OCI-LY1 (cell line): ENCODE measurements at regions not wholly inside any gene's neighbourhood (a gene's known extent, or its start where the extent isn't known, plus 50 kb on each side); places are given as distances from the start of the nearest gene placed in this dataset.

Experiments used
- H2AFZ ChIP-seq: fragments of 200-600 bp; sonication (generic), shearing (Covaris generic); 2 replicates; pipeline ENCODE4 v1.6.0; 2014; ENCODE audit warnings: antibody characterized with exemption, mild to moderate bottlenecking, low read length
- H3F3A ChIP-seq: fragments of 200-600 bp; sonication (generic), shearing (Covaris generic); 2 replicates; pipeline ENCODE4 v1.6.0; 2014; ENCODE audit warnings: mild to moderate bottlenecking, antibody characterized with exemption, low read length, moderate library complexity; ENCODE audit not compliant: insufficient read depth
- H3K27ac ChIP-seq: fragments of 200-600 bp; sonication (generic); 2 replicates; pipeline ENCODE4 v1.5.1; 2014; ENCODE audit warnings: low read length, mixed run types, mild to moderate bottlenecking, low read depth; ENCODE audit not compliant: poor library complexity, severe bottlenecking
- H3K27me3 ChIP-seq: fragments of 200-600 bp; sonication (generic); 2 replicates; pipeline ENCODE4 v1.6.0; 2014; ENCODE audit warnings: antibody characterized with exemption, mild to moderate bottlenecking, low read length, moderate library complexity; ENCODE audit not compliant: insufficient read depth
- H3K36me3 ChIP-seq: fragments of 200-600 bp; sonication (generic); 2 replicates; pipeline ENCODE4 v1.6.1; 2014; ENCODE audit warnings: mild to moderate bottlenecking, antibody characterized with exemption, low read length, moderate library complexity, mixed read lengths; ENCODE audit not compliant: insufficient read depth
- H3K4me1 ChIP-seq: fragments of 200-600 bp; sonication (generic); 2 replicates; pipeline ENCODE4 v1.5.1; 2014; ENCODE audit warnings: mild to moderate bottlenecking, low read length, moderate library complexity; ENCODE audit not compliant: insufficient read depth, severe bottlenecking
- H3K4me2 ChIP-seq: fragments of 200-600 bp; sonication (generic), shearing (Covaris generic); 2 replicates; pipeline ENCODE4 v1.6.1; 2014; ENCODE audit warnings: low read length
- H3K4me3 ChIP-seq: fragments of 200-600 bp; sonication (generic); 2 replicates; pipeline ENCODE4 v1.5.1; 2014; ENCODE audit warnings: low read length, low read depth, mild to moderate bottlenecking, mixed read lengths; ENCODE audit not compliant: poor library complexity, severe bottlenecking
- H3K79me2 ChIP-seq: fragments of 200-600 bp; shearing (Covaris generic); 2 replicates; pipeline ENCODE4 v1.6.1; 2016; ENCODE audit warnings: mixed run types, low read length, mixed read lengths; ENCODE audit not compliant: insufficient read depth
- H3K9ac ChIP-seq: fragments of 200-600 bp; sonication (generic), shearing (Covaris generic); 2 replicates; pipeline ENCODE4 v1.6.1; 2014; ENCODE audit warnings: mild to moderate bottlenecking, low read length, mixed read lengths
- H3K9me2 ChIP-seq: fragments of 200-600 bp; sonication (generic), shearing (Covaris generic); 2 replicates; pipeline ENCODE4 v1.6.1; 2014; ENCODE audit warnings: low read depth, mild to moderate bottlenecking, low read length, mixed read lengths
- H3K9me3 ChIP-seq: fragments of 200-600 bp; shearing (Covaris generic); 2 replicates; pipeline ENCODE4 v1.6.1; 2014; ENCODE audit warnings: low read length, mixed read lengths
- H4K20me1 ChIP-seq: fragments of 200-600 bp; sonication (generic), shearing (Covaris generic); 2 replicates; pipeline ENCODE4 v1.6.0; 2016; ENCODE audit warnings: mild to moderate bottlenecking, low read length; ENCODE audit not compliant: insufficient read depth
- EZH2 ChIP-seq: fragments of 200-600 bp; sonication (generic), shearing (Covaris generic); IDR thresholded peaks from 2 replicates; pipeline ENCODE4 v1.8.0; 2017; ENCODE audit warnings: borderline replicate concordance, mixed run types, mild to moderate bottlenecking, antibody characterized with exemption, low read length, moderate library complexity, mixed read lengths
- TF ChIP-seq, protein P1 (sequence below): fragments of 200-600 bp; sonication (generic), shearing (Covaris generic); IDR thresholded peaks from 2 replicates; pipeline ENCODE4 v1.5.1; 2017; ENCODE audit warnings: mild to moderate bottlenecking, antibody characterized with exemption, low read length, moderate library complexity, mixed read lengths

- no peak overlapping the region for H3K9ac ChIP-seq
- no peaks in the 10 kb centered on the region for H3K79me2 ChIP-seq
- H3K9me2 ChIP-seq, result no peaks in the 10 kb centered on the region
- no peaks in the 10 kb centered on the region for H4K20me1 ChIP-seq
- H3K9me3 ChIP-seq, result no peaks in the 10 kb centered on the region
- H3K4me2 ChIP-seq, result no peak overlapping the region
- H3F3A ChIP-seq, result no peaks in the 10 kb centered on the region
- no peaks in the 10 kb centered on the region for H3K4me1 ChIP-seq
- no peak overlapping the region for H3K4me3 ChIP-seq
- no peaks in the 10 kb centered on the region for H3K27me3 ChIP-seq
- H3K27ac ChIP-seq, result no peak overlapping the region
- TF ChIP-seq, protein P1, sequence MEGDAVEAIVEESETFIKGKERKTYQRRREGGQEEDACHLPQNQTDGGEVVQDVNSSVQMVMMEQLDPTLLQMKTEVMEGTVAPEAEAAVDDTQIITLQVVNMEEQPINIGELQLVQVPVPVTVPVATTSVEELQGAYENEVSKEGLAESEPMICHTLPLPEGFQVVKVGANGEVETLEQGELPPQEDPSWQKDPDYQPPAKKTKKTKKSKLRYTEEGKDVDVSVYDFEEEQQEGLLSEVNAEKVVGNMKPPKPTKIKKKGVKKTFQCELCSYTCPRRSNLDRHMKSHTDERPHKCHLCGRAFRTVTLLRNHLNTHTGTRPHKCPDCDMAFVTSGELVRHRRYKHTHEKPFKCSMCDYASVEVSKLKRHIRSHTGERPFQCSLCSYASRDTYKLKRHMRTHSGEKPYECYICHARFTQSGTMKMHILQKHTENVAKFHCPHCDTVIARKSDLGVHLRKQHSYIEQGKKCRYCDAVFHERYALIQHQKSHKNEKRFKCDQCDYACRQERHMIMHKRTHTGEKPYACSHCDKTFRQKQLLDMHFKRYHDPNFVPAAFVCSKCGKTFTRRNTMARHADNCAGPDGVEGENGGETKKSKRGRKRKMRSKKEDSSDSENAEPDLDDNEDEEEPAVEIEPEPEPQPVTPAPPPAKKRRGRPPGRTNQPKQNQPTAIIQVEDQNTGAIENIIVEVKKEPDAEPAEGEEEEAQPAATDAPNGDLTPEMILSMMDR, result no peak
- no peak for TF ChIP-seq EZH2
- H3K36me3 ChIP-seq, result no peaks in the 10 kb centered on the region
- H2AFZ ChIP-seq, result no peak overlapping the region
Observed at GRCh38 chr2:65939687-65940086, 495.2 kb upstream of the MEIS1 start.

DNA sequence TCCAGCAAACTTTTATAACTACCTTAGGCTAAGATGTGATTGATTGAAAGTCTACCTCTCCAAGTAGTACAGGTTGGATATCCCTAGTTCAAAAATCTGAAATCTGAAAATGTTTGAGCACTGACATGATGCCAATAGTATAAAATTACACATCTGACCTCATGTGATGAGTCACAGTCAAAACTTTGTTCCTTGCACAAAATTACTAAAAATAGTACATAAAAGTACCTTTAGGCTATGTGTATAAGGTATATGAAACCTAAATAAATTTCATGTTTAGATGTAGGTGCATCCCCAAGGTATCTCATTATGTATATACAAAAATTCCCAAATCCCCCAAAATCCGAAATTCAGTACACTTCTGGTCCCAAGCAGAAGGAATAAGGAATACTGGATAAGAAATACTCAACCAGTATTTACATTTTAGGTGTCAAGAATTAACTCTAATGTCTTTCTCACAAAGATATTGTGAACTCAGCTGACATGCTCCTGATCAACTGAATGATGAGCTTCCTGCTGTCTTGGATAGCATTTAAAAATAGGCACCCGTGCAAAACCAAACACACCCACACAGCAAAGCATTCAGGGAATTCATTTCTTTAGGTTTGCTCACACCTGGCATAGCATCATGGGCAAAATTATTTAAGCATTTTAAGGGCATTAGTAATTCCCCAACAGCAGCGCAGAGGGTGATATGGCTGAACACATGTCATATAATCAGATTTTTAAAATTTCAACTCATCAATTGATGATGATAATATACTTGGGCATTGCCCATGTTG, 497.4 kb upstream of the MEIS1 start:
- no peak overlapping the region for H3K4me2 ChIP-seq
- H3K9ac ChIP-seq, result no peak overlapping the region
- H3K79me2 ChIP-seq, result no peaks in the 10 kb centered on the region
- H2AFZ ChIP-seq, result no peak overlapping the region
- H3K36me3 ChIP-seq, result no peaks in the 10 kb centered on the region
- no peak overlapping the region for H3K4me3 ChIP-seq
- H3K27me3 ChIP-seq, result no peaks in the 10 kb centered on the region
- H3K9me3 ChIP-seq, result no peaks in the 10 kb centered on the region
- H3F3A ChIP-seq, result no peaks in the 10 kb centered on the region
- TF ChIP-seq, protein P1, result no peak
- TF ChIP-seq EZH2, result no peak
- no peak overlapping the region for H3K27ac ChIP-seq
- no peaks in the 10 kb centered on the region for H3K9me2 ChIP-seq
- H4K20me1 ChIP-seq, result no peaks in the 10 kb centered on the region
- no peaks in the 10 kb centered on the region for H3K4me1 ChIP-seq

DNA sequence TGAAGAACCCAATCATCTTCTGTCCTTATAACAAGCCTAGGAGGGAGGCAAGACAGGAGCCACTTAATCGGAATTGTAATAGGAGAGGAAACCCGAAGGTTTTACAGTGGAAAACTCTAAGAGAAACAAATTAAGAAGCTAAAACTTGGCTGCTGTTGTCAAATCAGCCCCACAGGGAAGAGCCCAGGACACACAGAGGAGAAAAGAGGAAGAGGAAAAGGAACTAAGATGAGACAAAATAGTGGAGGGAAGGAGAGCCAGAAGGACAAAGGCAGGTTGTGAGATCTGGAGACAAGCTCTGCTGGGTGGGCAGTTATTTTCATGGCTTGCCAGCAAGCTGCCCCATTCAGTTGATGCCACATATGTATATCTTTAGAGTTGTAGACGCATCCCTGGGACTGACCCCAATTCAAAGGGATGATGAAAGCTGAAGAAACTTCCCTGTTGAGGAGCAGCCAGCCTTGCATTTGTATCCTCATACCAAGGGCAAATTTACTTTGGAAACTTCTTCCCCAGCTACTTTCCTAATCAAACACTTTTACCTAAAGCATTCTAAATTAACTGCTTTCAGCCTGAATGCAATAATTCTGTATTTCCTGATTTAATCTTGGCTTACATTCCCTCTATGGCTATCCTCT, 499.8 kb upstream of the MEIS1 start:
- no peaks in the 10 kb centered on the region for H4K20me1 ChIP-seq
- H3K9me2 ChIP-seq, result no peaks in the 10 kb centered on the region
- no peaks in the 10 kb centered on the region for H3K9me3 ChIP-seq
- H3K4me3 ChIP-seq, result no peak overlapping the region
- no peak overlapping the region for H3K27ac ChIP-seq
- H3K4me1 ChIP-seq, result no peaks in the 10 kb centered on the region
- no peaks in the 10 kb centered on the region for H3K36me3 ChIP-seq
- no peak overlapping the region for H3K9ac ChIP-seq
- no peaks in the 10 kb centered on the region for H3F3A ChIP-seq
- no peaks in the 10 kb centered on the region for H3K79me2 ChIP-seq
- H3K27me3 ChIP-seq, result no peaks in the 10 kb centered on the region
- TF ChIP-seq, protein P1, result no peak
- TF ChIP-seq EZH2, result no peak
- H3K4me2 ChIP-seq, result no peak overlapping the region
- H2AFZ ChIP-seq, result no peak overlapping the region
